ENCODE measurements at regions not wholly inside any gene's neighbourhood (a gene's known extent, or its start where the extent isn't known, plus 50 kb on each side); places are given as distances from the start of the nearest gene placed in this dataset.

- TF ChIP-seq, protein P1, sequence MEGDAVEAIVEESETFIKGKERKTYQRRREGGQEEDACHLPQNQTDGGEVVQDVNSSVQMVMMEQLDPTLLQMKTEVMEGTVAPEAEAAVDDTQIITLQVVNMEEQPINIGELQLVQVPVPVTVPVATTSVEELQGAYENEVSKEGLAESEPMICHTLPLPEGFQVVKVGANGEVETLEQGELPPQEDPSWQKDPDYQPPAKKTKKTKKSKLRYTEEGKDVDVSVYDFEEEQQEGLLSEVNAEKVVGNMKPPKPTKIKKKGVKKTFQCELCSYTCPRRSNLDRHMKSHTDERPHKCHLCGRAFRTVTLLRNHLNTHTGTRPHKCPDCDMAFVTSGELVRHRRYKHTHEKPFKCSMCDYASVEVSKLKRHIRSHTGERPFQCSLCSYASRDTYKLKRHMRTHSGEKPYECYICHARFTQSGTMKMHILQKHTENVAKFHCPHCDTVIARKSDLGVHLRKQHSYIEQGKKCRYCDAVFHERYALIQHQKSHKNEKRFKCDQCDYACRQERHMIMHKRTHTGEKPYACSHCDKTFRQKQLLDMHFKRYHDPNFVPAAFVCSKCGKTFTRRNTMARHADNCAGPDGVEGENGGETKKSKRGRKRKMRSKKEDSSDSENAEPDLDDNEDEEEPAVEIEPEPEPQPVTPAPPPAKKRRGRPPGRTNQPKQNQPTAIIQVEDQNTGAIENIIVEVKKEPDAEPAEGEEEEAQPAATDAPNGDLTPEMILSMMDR (IDR thresholded peaks at IDR 0.05): no peak
- TF ChIP-seq POLR2A (IDR thresholded peaks at IDR 0.05): no peak
Measured at GRCh38 chr10:131544495-131544894, 233.0 kb upstream of the TCERG1L start.

All from uterus (tissue), 2 donors.